ENCODE measurements at regions not wholly inside any gene's neighbourhood (a gene's known extent, or its start where the extent isn't known, plus 50 kb on each side); places are given as distances from the start of the nearest gene placed in this dataset.

GRCh38 chr4:154142664-154143063 lies 348.9 kb downstream of the DCHS2 start (continued):
- no peak for TF ChIP-seq CHD7 (IDR thresholded peaks at IDR 0.05; ENCODE audit: insufficient replicate concordance, low read length)

All from H1 (cell line).